CD4-positive, alpha-beta memory T cell (primary cell): ENCODE measurements at regions not wholly inside any gene's neighbourhood (a gene's known extent, or its start where the extent isn't known, plus 50 kb on each side); places are given as distances from the start of the nearest gene placed in this dataset.

ENCODE experiments used
- CTCF ChIA-PET: fragments of 350-600 bp; sonication (Branson Sonifier 250); formaldehyde crosslinking; loops from one replicate; lab custom pipeline; 2021; ENCODE audit warnings: inconsistent platforms; ENCODE audit not compliant: partially characterized antibody; lab: Charles Lee
- POLR2A ChIA-PET: fragments of 350-600 bp; sonication (Branson Sonifier 250); formaldehyde crosslinking; loops from one replicate; lab custom pipeline; 2021; ENCODE audit not compliant: partially characterized antibody; lab: Charles Lee
- DNase-seq, 5 donors: peaks; one replicate each; pipeline versions ENCODE4 v3.0.0 to v3.0.0-alpha.2; 2020 to 2022; ENCODE audit warnings: mixed read lengths in 1 of 5
- H3K27ac ChIP-seq: one replicate; pipeline ENCODE4 v1.7.0; 2013; ENCODE audit warnings: low read depth, low read length
- H3K27me3 ChIP-seq: 2 replicates; pipeline ENCODE4 v1.7.0; 2013; ENCODE audit warnings: mild to moderate bottlenecking, low read length, moderate library complexity; ENCODE audit not compliant: insufficient read depth
- H3K36me3 ChIP-seq: 2 replicates; pipeline ENCODE4 v1.7.0; 2013; ENCODE audit warnings: mild to moderate bottlenecking, low read length, moderate library complexity; ENCODE audit not compliant: insufficient read depth
- H3K4me1 ChIP-seq: 2 replicates; pipeline ENCODE4 v1.7.0; 2013; ENCODE audit warnings: mild to moderate bottlenecking, low read length, moderate library complexity; ENCODE audit not compliant: insufficient read depth
- H3K4me3 ChIP-seq, 2 donors: one replicate each; pipeline ENCODE4 v1.7.0; 2013; ENCODE audit warnings: low read length in 2 of 2, mild to moderate bottlenecking in 1 of 2
- H3K9me3 ChIP-seq, 2 donors: one replicate each; pipeline ENCODE4 v1.7.0; 2013; ENCODE audit warnings: low read length in 2 of 2, control low read depth in 1 of 2; ENCODE audit not compliant: control insufficient read depth in 1 of 2
- H3K27ac Mint-ChIP-seq, 7 donors: one replicate each; pipeline ENCODE4 v1.8.0; 2020 to 2021; ENCODE audit warnings: mixed read lengths in 7 of 7, mild to moderate bottlenecking in 6 of 7, inconsistent platforms in 3 of 7, moderate library complexity in 3 of 7
- H3K27me3 Mint-ChIP-seq, 2 donors: one replicate each; pipeline ENCODE4 v1.8.0; 2020 to 2021; ENCODE audit warnings: mixed read lengths in 2 of 2
- H3K36me3 Mint-ChIP-seq, 2 donors: one replicate each; pipeline ENCODE4 v1.8.0; 2020 to 2021; ENCODE audit warnings: mixed read lengths in 2 of 2, inconsistent platforms in 1 of 2, mild to moderate bottlenecking in 1 of 2
- H3K4me1 Mint-ChIP-seq, 4 donors: one replicate each; pipeline ENCODE4 v1.8.0; 2020 to 2021; ENCODE audit warnings: mixed read lengths in 4 of 4, mild to moderate bottlenecking in 1 of 4
- H3K4me3 Mint-ChIP-seq, 8 donors: one replicate each; pipeline ENCODE4 v1.8.0; 2020 to 2021; ENCODE audit warnings: mixed read lengths in 8 of 8, mild to moderate bottlenecking in 7 of 8, moderate library complexity in 6 of 8, inconsistent platforms in 3 of 8
- H3K9me3 Mint-ChIP-seq, 8 donors: one replicate each; pipeline ENCODE4 v1.8.0; 2020 to 2021; ENCODE audit warnings: mixed read lengths in 8 of 8, mild to moderate bottlenecking in 5 of 8, inconsistent platforms in 3 of 8, moderate library complexity in 1 of 8
- intact Hi-C: fragments of 100-400 bp; cut with micrococcal nuclease; formaldehyde crosslinking; loops from one replicate; pipeline ENCODE4 v1.15.1; 2023

DNA sequence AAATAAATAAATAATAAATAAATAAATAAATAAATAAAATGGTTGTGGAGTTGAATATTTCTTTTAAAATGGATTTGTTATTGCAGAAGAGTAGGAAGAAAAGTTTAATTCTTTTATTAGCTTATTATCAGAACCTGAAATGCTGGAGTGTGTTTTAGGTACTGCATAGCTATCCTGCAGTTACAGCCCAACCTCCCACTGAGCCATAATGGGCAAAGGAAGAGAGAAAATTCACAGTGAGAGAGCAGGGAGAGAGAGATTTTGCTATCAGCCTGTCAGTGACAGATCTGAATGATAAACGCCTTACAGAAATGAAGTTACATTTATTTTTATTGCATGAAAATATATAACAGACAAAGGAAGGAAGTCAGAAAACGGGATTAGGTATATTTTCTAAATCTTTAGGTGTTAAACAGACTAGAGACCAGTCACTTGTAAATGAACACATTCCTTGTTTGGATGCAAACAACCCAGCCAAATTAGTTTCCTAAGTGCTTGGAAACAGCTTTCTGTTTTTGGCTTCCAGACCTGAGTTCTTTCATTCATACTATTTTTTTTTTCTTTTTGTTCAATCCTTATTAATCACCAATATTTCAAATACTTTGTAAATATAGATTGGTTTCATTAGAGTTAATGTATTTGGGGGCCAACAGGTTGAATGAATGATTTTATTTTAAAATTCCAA, 425.3 kb downstream of the USP25 start:
- Mint-ChIP-seq H3K36me3 (no peaks in the 10 kb centered on the region), H3K4me1 (no peaks in the 10 kb centered on the region), H3K9me3 (peaks cover 0 to 2% (median 0%) of the 10 kb centered on the region in 8 donors), H3K27me3 (no peaks in the 10 kb centered on the region), H3K27ac (no peak overlapping the region), H3K4me3 (no peak overlapping the region)
- DNase-seq, result no peak
- Histone ChIP-seq H3K36me3 (no peaks in the 10 kb centered on the region), H3K4me1 (no peaks in the 10 kb centered on the region), H3K9me3 (no peaks in the 10 kb centered on the region), H3K27ac (no peak overlapping the region), H3K27me3 (no peaks in the 10 kb centered on the region), H3K4me3 (no peak overlapping the region)
- CTCF ChIA-PET, result no interaction called here
- intact Hi-C loops, result no loop called here
- POLR2A ChIA-PET, result no interaction called here

DNA sequence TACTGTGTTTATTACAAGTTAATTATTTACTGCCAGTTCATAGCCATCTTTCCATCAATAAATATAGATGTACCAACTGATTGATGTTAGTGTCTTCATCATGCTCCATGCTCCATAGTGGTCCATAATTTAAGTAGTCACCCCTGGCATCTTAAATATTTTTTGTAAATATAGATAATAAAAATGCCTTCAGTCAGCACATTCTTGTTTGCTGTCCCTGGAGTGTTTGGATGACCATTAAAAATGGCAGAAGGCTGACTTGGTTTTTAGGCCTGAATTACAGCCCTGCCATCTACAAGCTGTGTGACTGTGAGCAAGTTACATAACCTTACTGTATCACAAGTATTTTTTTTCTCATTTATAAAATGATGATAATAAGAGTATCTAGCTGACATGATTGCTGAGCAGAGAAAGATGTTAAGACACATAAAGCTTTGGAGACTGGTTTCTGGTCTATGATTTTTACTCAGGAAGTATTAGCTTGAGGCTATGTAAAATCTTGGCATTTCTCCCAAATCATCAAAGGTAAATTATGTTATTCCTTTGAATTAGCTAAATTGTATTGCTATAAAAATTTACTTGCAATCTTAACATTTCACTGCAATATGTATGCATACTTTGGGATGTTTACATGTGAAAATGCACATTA, 427.2 kb downstream of the USP25 start:
- Histone ChIP-seq H3K4me3 (no peak overlapping the region), H3K27ac (no peak overlapping the region), H3K36me3 (no peaks in the 10 kb centered on the region), H3K4me1 (no peaks in the 10 kb centered on the region), H3K9me3 (no peaks in the 10 kb centered on the region), H3K27me3 (no peaks in the 10 kb centered on the region)
- no peaks in the 10 kb centered on the region for H3K27me3 Mint-ChIP-seq
- intact Hi-C loops, result no loop called here
- H3K4me3 Mint-ChIP-seq, result no peak overlapping the region
- POLR2A ChIA-PET, result no interaction called here
- H3K4me1 Mint-ChIP-seq, result no peaks in the 10 kb centered on the region
- DNase-seq, result no peak
- H3K36me3 Mint-ChIP-seq, result no peaks in the 10 kb centered on the region
- CTCF ChIA-PET, result no interaction called here
- no peak overlapping the region for H3K27ac Mint-ChIP-seq
- peaks cover 0 to 2% (median 0%) of the 10 kb centered on the region in 8 donors for H3K9me3 Mint-ChIP-seq

DNA sequence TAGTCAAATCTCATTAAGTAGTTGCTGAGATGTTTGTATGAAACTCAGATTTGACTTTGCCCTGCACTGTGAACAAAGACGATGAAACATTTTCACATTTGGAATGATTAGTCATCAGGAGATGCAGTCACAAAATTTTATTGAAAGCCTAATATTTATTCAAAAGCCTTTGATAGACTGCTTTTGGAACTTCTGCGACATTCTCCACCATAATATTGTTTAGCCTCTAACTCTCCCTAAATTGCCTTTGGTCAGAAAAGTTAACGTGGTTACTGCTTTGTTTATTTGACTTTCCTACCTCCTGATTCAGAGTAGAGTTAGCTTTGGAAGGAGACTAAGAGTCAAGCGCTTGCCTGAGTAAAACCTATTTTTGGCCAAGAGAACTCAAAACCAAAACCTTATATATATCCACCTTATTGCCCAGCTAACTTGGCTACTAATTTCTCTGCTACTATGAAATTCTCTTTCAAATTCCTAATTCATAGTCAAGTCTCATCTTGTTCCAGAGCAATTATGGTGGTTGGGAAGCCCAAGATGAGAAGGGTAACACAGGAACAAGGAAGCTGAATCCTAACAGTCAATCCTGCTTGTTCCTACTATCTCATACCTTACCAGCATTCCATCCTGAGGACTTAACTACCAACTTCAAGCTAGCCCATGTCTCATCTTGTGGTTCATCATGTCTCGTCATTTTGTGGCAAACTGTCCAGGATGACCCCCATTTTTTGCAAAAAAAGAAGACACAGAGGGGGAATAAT, 429.6 kb downstream of the USP25 start:
- Mint-ChIP-seq H3K4me3 (no peak overlapping the region), H3K4me1 (no peaks in the 10 kb centered on the region), H3K27me3 (no peaks in the 10 kb centered on the region), H3K9me3 (no peaks in the 10 kb centered on the region), H3K36me3 (no peaks in the 10 kb centered on the region), H3K27ac (no peak overlapping the region)
- H3K9me3 ChIP-seq, result no peaks in the 10 kb centered on the region
- POLR2A ChIA-PET, result no interaction called here
- H3K27ac ChIP-seq, result no peak overlapping the region
- no peaks in the 10 kb centered on the region for H3K36me3 ChIP-seq
- H3K27me3 ChIP-seq, result no peaks in the 10 kb centered on the region
- intact Hi-C loops, result no loop called here
- CTCF ChIA-PET, result no interaction called here
- H3K4me1 ChIP-seq, result no peaks in the 10 kb centered on the region
- H3K4me3 ChIP-seq, result no peak overlapping the region
- no peak for DNase-seq

DNA sequence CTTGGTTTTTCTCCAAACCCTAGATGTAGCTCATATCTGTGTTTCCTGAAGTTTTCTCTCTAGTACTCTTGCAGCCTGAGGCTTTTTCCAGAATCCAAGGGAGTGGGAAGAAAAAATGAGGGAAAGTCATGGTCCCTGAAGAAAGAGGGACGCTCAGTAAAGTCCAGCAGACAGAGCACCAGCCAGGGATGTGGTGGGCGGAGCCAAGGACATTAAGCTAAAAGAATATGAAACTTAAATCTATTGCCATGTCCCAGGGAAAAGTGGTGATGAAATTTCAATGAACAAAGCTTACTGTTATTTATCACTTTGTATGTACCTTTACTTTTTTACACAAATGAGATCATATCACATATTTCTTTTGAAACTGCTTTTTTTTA, 430.2 kb downstream of the USP25 start:
- Histone ChIP-seq H3K9me3 (no peaks in the 10 kb centered on the region), H3K4me3 (no peak overlapping the region), H3K4me1 (no peaks in the 10 kb centered on the region), H3K27me3 (no peaks in the 10 kb centered on the region), H3K36me3 (no peaks in the 10 kb centered on the region), H3K27ac (no peak overlapping the region)
- Mint-ChIP-seq H3K27me3 (no peaks in the 10 kb centered on the region), H3K36me3 (no peaks in the 10 kb centered on the region), H3K4me1 (no peaks in the 10 kb centered on the region), H3K9me3 (no peaks in the 10 kb centered on the region), H3K4me3 (no peak overlapping the region), H3K27ac (no peak overlapping the region)
- ChIA-PET CTCF (no interaction called here), POLR2A (no interaction called here)
- intact Hi-C loops, result no loop called here
- DNase-seq, result no peak

DNA sequence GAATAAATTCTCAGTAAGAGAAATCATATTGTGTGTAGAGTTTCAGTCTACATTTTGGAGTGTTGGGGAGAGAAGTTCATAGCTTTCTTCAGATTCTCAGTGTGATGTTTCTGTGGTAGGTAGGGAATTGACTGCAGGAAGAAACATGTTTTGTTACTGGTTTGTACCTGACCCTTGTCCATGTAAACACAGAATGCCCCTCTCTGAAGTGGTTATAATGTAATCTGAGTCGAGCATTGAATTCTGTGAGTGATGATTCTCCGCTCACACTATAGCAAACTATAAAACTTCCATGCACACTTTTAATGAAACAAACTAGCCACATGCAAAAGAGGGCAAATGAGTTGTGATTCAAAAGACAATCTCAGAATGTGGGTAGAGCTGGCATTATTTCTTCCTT, 433.2 kb downstream of the USP25 start:
- Mint-ChIP-seq H3K27me3 (no peaks in the 10 kb centered on the region), H3K9me3 (no peaks in the 10 kb centered on the region), H3K27ac (no peak overlapping the region), H3K4me3 (no peak overlapping the region), H3K36me3 (no peaks in the 10 kb centered on the region), H3K4me1 (no peaks in the 10 kb centered on the region)
- no peak for DNase-seq
- no peak overlapping the region for H3K27ac ChIP-seq
- POLR2A ChIA-PET, result no interaction called here
- no peak overlapping the region for H3K4me3 ChIP-seq
- H3K36me3 ChIP-seq, result no peaks in the 10 kb centered on the region
- H3K4me1 ChIP-seq, result no peaks in the 10 kb centered on the region
- intact Hi-C loops, result no loop called here
- CTCF ChIA-PET, result no interaction called here
- H3K27me3 ChIP-seq, result no peaks in the 10 kb centered on the region
- no peaks in the 10 kb centered on the region for H3K9me3 ChIP-seq

DNA sequence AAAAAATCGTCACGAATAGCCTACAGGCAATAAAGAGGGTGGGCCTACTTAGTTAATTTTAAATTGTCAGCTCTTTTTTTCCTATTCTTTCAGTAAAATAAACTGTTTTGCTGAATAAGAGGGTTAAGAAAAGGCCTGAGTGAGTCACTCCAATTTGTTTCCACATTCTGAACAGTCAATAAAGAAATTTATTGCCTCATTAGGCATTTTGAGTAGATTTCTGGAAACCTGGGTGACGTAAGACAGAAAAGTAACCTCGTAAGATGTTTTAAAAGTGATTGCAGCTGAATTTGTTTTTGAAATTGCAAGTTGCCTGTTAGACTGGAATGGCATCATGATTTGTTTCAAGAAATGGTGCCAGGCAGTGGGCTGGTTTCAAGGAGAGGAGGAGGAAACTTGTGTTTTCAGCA, 439.3 kb downstream of the USP25 start:
- no peak overlapping the region for H3K27ac ChIP-seq
- Mint-ChIP-seq H3K4me1 (no peaks in the 10 kb centered on the region), H3K4me3 (no peak overlapping the region), H3K9me3 (peaks cover 0 to 2% (median 0%) of the 10 kb centered on the region in 8 donors), H3K27ac (no peak overlapping the region), H3K36me3 (no peaks in the 10 kb centered on the region), H3K27me3 (no peaks in the 10 kb centered on the region)
- intact Hi-C loops, result no loop called here
- no peak for DNase-seq
- POLR2A ChIA-PET, result no interaction called here
- H3K9me3 ChIP-seq, result no peaks in the 10 kb centered on the region
- H3K4me1 ChIP-seq, result no peaks in the 10 kb centered on the region
- no peaks in the 10 kb centered on the region for H3K27me3 ChIP-seq
- no peaks in the 10 kb centered on the region for H3K36me3 ChIP-seq
- H3K4me3 ChIP-seq, result no peak overlapping the region
- CTCF ChIA-PET, result no interaction called here

DNA sequence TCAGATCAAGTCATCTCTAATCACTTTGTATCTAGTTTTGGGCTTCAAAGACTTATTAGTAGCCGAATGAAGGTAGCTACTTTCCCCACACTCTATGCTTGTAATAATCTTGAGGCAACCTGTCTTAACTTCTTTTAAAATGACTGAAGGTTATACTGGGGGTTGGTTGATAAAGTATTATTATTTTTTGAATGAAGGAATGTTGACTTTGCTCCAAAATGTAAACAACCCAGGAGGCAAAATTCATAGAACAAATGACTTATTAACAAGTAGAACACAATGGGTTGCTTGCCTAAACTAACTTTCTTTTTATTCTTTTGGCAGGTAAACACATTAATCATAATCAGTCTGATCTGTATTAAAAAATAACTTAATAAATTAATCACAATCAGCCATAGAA, 440.0 kb downstream of the USP25 start:
- Histone ChIP-seq H3K4me1 (no peaks in the 10 kb centered on the region), H3K27ac (no peak overlapping the region), H3K36me3 (no peaks in the 10 kb centered on the region), H3K9me3 (no peaks in the 10 kb centered on the region), H3K27me3 (no peaks in the 10 kb centered on the region), H3K4me3 (no peak overlapping the region)
- H3K9me3 Mint-ChIP-seq, result peaks cover 0 to 2% (median 0%) of the 10 kb centered on the region in 8 donors
- H3K36me3 Mint-ChIP-seq, result no peaks in the 10 kb centered on the region
- intact Hi-C loops, result no loop called here
- ChIA-PET CTCF (no interaction called here), POLR2A (no interaction called here)
- H3K27ac Mint-ChIP-seq, result no peak overlapping the region
- H3K4me1 Mint-ChIP-seq, result no peaks in the 10 kb centered on the region
- H3K27me3 Mint-ChIP-seq, result no peaks in the 10 kb centered on the region
- DNase-seq, result no peak
- H3K4me3 Mint-ChIP-seq, result no peak overlapping the region
